ENCODE measurements at regions not wholly inside any gene's neighbourhood (a gene's known extent, or its start where the extent isn't known, plus 50 kb on each side); places are given as distances from the start of the nearest gene placed in this dataset.

DNA sequence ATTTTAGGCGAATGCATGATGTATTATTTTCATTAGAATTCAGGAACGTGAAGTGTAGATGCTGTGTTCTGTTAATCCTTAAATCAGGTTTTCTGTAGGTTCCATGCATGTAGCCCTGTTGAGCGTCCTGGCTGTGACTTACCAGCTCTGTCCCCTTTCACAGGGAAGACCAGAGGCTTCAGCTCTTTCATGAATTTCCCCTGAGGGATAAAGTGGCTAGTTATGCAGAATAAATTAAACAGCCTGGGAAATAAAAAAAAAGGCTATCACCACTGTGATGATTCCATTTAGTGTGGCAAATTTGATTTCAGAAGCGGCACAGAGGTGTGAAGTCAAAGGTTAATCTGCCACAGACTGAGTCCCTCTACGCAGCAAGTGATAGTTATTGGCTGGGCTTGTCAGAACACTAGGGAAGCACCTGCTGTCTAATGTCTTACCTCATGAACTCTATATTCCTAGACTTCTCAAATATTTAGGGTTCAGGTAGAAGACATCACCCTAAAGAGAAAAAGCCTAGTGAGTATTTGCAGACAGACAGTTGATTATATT is 61.6 kb upstream of the LINC00305 start:
- Histone ChIP-seq H3K9me3 (ENCODE audit: low read length) (no peaks in the 10 kb centered on the region), H3K79me2 (replicated peaks; ENCODE audit: insufficient read depth, low read length) (no peaks in the 10 kb centered on the region), H3K4me3 (ENCODE audit: low read length) (no peak overlapping the region), H3K27me3 (ENCODE audit: insufficient read depth, low read depth, low read length) (no peaks in the 10 kb centered on the region), H3K4me2 (ENCODE audit: low read length) (no peak overlapping the region), H3K9ac (ENCODE audit: low read length) (no peak overlapping the region), H2AFZ (ENCODE audit: low read depth, low read length) (no peak overlapping the region), H3F3A (ENCODE audit: insufficient read depth, low read length, poor library complexity, severe bottlenecking) (no peaks in the 10 kb centered on the region), H3K27ac (ENCODE audit: low read length) (no peak overlapping the region), H3K36me3 (ENCODE audit: insufficient read depth, low read length) (no peaks in the 10 kb centered on the region), H4K20me1 (ENCODE audit: insufficient read depth) (no peaks in the 10 kb centered on the region), H3K9me2 (ENCODE audit: insufficient read depth, low read length) (no peaks in the 10 kb centered on the region)
- TF ChIP-seq, protein P1, sequence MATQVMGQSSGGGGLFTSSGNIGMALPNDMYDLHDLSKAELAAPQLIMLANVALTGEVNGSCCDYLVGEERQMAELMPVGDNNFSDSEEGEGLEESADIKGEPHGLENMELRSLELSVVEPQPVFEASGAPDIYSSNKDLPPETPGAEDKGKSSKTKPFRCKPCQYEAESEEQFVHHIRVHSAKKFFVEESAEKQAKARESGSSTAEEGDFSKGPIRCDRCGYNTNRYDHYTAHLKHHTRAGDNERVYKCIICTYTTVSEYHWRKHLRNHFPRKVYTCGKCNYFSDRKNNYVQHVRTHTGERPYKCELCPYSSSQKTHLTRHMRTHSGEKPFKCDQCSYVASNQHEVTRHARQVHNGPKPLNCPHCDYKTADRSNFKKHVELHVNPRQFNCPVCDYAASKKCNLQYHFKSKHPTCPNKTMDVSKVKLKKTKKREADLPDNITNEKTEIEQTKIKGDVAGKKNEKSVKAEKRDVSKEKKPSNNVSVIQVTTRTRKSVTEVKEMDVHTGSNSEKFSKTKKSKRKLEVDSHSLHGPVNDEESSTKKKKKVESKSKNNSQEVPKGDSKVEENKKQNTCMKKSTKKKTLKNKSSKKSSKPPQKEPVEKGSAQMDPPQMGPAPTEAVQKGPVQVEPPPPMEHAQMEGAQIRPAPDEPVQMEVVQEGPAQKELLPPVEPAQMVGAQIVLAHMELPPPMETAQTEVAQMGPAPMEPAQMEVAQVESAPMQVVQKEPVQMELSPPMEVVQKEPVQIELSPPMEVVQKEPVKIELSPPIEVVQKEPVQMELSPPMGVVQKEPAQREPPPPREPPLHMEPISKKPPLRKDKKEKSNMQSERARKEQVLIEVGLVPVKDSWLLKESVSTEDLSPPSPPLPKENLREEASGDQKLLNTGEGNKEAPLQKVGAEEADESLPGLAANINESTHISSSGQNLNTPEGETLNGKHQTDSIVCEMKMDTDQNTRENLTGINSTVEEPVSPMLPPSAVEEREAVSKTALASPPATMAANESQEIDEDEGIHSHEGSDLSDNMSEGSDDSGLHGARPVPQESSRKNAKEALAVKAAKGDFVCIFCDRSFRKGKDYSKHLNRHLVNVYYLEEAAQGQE (IDR thresholded peaks at IDR 0.05; ENCODE audit: borderline replicate concordance), result no peak
- TF ChIP-seq, protein P2, sequence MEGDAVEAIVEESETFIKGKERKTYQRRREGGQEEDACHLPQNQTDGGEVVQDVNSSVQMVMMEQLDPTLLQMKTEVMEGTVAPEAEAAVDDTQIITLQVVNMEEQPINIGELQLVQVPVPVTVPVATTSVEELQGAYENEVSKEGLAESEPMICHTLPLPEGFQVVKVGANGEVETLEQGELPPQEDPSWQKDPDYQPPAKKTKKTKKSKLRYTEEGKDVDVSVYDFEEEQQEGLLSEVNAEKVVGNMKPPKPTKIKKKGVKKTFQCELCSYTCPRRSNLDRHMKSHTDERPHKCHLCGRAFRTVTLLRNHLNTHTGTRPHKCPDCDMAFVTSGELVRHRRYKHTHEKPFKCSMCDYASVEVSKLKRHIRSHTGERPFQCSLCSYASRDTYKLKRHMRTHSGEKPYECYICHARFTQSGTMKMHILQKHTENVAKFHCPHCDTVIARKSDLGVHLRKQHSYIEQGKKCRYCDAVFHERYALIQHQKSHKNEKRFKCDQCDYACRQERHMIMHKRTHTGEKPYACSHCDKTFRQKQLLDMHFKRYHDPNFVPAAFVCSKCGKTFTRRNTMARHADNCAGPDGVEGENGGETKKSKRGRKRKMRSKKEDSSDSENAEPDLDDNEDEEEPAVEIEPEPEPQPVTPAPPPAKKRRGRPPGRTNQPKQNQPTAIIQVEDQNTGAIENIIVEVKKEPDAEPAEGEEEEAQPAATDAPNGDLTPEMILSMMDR (IDR thresholded peaks at IDR 0.05; ENCODE audit: poor library complexity, severe bottlenecking), result no peak
- no peak for TF ChIP-seq SMC3 (conservative IDR thresholded peaks at IDR 0.05; ENCODE audit: poor library complexity)
- no peak for TF ChIP-seq EZH2 (IDR thresholded peaks at IDR 0.05; ENCODE audit: borderline replicate concordance, insufficient read depth, low read length, poor library complexity, severe bottlenecking)
- no peak for TF ChIP-seq RAD21 (conservative IDR thresholded peaks at IDR 0.05)
- no peak for TF ChIP-seq TAF1 (IDR thresholded peaks at IDR 0.05; ENCODE audit: low read depth)
- TF ChIP-seq EP300 (conservative IDR thresholded peaks at IDR 0.05; ENCODE audit: poor library complexity, severe bottlenecking), result no peak
- no peak for TF ChIP-seq MXI1 (conservative IDR thresholded peaks at IDR 0.05; ENCODE audit: poor library complexity, severe bottlenecking)
- no peak for TF ChIP-seq POLR2AphosphoS5 (IDR thresholded peaks at IDR 0.05)

DNA sequence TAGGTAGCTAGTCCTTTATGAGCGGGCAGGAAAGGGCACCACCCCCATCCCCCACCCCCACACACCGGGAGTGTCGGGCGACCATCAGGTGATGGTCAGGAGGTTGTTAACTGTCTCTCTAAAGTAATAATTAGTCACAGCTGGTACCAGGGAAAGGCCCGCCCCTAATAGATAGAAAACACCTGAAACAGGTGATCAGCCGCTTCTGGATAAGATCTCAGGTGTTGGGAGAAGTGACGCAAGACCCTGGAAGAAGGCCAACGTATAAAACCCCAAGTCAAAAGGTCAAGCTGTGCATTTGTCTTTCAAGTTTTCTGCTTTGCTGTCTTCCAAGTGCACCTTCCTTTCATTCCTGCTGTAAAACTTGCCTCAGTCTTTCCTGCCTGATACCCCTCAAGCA is 59.6 kb upstream of the LINC00305 start:
- Histone ChIP-seq H3K9ac (ENCODE audit: low read length) (no peak overlapping the region), H3K4me3 (ENCODE audit: low read length) (no peak overlapping the region)
- TF ChIP-seq EZH2 (IDR thresholded peaks at IDR 0.05; ENCODE audit: borderline replicate concordance, insufficient read depth, low read length, poor library complexity, severe bottlenecking) (no peak), MXI1 (conservative IDR thresholded peaks at IDR 0.05; ENCODE audit: poor library complexity, severe bottlenecking) (no peak), TAF1 (IDR thresholded peaks at IDR 0.05; ENCODE audit: low read depth) (no peak), SMC3 (conservative IDR thresholded peaks at IDR 0.05; ENCODE audit: poor library complexity) (no peak), EP300 (conservative IDR thresholded peaks at IDR 0.05; ENCODE audit: poor library complexity, severe bottlenecking) (no peak), RAD21 (conservative IDR thresholded peaks at IDR 0.05) (no peak), POLR2AphosphoS5 (IDR thresholded peaks at IDR 0.05) (no peak)
- TF ChIP-seq, protein P2 (IDR thresholded peaks at IDR 0.05; ENCODE audit: poor library complexity, severe bottlenecking), result no peak
- TF ChIP-seq, protein P1 (IDR thresholded peaks at IDR 0.05; ENCODE audit: borderline replicate concordance), result no peak

More for the DNA sequence above, 59.6 kb upstream of the LINC00305 start:
- no peak overlapping the region for H3K4me2 ChIP-seq (ENCODE audit: low read length)
- no peaks in the 10 kb centered on the region for H4K20me1 ChIP-seq (ENCODE audit: insufficient read depth)
- H3K27ac ChIP-seq (ENCODE audit: low read length), result no peak overlapping the region
- no peaks in the 10 kb centered on the region for H3K36me3 ChIP-seq (ENCODE audit: insufficient read depth, low read length)
- no peaks in the 10 kb centered on the region for H3K9me2 ChIP-seq (ENCODE audit: insufficient read depth, low read length)
- no peak overlapping the region for H2AFZ ChIP-seq (ENCODE audit: low read depth, low read length)
- no peaks in the 10 kb centered on the region for H3K79me2 ChIP-seq (replicated peaks; ENCODE audit: insufficient read depth, low read length)
- no peaks in the 10 kb centered on the region for H3K9me3 ChIP-seq (ENCODE audit: low read length)
- no peaks in the 10 kb centered on the region for H3F3A ChIP-seq (ENCODE audit: insufficient read depth, low read length, poor library complexity, severe bottlenecking)
- no peaks in the 10 kb centered on the region for H3K27me3 ChIP-seq (ENCODE audit: insufficient read depth, low read depth, low read length)

Data from neural cell (in vitro differentiated cells).